NCI-H446 (cell line): ENCODE measurements at regions not wholly inside any gene's neighbourhood (a gene's known extent, or its start where the extent isn't known, plus 50 kb on each side); places are given as distances from the start of the nearest gene placed in this dataset.
"Not testable (repeated sequence)": the region's sequence is repeated elsewhere in the genome, so short reads cannot be mapped to it uniquely, and the experiment has no call there.

Source experiments
- DNase-seq, 2 experiments: peaks; one replicate each; lab custom pipeline; 2025; lab: John Stamatoyannopoulos, UW

DNA sequence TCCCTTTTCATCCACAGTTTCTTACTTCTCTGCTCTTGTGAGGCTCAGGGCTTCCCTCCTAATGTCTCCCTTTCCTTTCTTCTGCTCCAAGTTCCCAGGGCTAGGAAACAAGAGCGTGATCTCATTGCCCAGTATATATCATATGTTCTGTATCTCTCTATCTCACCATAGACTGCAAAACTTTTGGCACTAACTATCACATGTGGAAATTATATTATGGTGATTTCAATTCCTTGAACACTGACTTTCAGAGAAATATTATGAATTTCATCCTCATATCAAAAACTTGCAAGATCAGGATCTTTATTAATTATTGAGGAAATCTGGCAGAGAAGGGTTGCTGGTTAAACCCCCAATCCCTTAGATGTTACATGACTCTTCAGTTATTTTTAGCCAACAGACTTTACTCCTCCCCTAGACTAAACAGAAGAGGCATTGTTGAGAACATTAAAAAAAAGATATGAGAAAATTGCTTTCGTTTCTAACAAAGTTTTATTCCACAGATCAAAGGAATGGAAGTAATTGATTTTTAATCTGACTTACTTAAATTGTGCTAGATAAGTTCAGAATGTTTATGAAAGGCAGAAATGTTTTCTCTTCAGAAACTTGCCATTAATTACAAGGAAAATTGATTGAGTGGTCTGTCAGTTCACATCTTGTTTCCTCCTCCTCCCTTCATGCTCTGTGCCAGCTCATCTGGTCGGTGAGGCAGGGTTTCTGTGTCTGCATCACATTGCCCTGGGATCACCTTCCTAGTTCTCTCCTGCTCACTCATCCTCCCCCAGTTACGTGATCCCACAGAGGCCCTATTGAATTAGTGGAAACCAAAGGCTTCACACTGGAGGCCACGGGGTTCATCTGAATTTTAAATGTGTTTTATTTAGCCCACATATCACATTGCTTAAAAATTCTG lies 378.5 kb downstream of the LMO7 start:
- no peak for DNase-seq

DNA sequence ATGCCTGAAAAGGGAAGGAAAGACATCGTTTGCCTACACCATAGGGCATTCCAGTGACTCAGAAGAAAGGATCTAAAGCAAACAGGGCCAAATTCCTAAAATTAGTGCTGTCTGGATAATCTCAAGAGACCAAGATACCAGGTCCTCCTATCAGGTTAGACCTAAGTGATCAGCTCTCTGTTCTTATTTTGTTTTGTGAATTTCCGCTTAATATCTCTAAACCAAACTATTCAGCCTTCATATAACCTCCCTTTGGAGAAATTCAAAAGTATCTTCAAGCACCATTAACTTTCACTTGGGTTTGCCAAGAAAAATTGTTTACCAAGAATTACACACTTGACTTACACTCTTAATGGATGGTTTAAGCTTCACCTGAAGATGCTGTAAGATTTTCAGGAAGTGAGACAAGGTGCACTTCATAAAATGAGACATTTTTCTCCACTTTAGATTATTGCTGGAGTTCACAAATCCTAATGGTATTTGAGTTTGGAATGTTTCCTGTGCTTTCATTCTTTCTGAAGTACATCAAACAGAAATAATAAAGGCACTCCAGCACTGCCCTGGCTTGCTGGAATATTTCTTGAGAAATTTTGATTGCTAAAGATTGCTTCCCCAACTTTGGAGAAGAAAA lies 376.1 kb downstream of the LMO7 start:
- DNase-seq, result no peak

DNA sequence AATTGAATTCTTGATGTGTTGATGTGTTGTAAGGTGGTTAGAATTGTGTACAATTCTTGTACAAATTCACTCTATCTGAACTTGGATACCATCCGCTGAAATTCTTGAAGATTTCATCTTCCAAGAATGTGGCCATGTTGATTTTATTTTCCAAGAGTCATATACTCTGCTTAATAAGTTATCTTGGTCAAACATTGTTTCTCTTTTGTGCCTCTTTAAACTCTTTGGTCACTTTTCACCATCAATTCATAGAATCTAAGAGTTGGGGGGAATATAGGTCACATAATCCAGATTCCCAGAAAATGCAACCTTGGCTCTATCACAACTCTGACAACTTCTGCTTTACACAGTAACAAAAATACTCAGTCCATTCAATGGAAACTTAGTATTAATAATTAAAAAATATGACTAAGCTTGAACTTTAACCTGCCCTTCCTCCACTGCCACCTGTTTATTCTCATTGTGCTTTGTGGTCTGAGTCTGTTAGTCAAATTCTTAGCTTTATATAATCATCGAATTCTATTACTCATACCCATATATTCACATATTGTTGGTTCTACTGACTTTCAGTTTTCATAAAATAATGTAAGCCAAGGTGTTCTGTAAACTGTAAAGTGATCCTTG lies 373.2 kb downstream of the LMO7 start:
- DNase-seq, result no peak

DNA sequence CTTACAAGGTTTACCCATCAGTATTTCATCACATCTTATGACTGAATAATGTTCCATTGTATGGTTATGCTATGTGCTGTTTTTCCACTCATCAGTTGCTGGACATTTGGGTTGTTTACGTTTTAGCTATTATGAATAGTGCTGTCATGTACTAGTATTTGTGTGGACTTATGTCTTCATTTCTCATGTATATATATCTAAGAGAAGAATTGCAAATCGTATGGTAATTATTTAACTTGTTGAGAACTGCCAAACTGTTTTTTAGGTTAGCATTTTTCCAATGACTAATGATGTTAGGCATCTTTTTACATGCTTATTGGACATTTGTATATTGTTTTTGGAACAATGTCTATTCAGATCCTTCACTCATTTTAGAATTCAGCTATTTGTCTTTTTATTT lies 368.3 kb downstream of the LMO7 start:
- no peak for DNase-seq

DNA sequence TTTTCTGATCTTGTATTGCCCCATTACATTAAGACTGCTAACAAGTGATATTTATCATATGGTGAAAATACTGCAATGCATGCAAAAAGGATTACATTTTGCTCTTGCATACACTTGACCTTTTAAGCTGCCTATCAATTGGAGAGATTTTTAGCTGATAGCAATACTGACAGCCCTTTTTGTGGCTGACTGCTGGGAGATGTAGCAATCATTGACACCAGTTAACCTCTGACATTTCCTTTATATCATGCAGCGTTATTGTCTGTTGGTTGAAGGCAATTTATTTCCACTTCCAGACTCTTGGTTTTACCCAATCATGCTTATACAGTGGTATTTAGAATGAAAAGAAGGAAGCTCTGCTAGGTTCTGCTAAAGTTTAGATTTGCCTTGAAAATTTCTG lies 364.0 kb downstream of the LMO7 start:
- no peak for DNase-seq

DNA sequence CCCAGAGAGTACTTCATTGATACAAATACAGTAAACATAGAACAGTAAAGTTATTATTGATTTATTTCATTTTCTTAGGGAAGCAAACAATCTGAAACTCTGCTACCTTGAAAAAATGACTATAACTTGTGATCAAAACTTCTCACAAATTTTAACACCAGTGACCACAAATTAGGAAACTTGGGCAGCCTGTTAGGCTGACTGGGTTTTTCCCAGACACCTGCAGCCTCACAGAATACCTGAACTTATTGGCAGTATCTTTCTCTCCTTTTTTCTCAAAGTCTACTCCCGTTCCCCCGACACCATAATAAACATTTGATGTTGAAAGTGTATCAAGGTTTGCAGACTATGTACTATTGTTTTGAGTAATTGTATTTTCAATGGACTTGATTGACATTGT lies 360.5 kb downstream of the LMO7 start:
- DNase-seq, result no peak

DNA sequence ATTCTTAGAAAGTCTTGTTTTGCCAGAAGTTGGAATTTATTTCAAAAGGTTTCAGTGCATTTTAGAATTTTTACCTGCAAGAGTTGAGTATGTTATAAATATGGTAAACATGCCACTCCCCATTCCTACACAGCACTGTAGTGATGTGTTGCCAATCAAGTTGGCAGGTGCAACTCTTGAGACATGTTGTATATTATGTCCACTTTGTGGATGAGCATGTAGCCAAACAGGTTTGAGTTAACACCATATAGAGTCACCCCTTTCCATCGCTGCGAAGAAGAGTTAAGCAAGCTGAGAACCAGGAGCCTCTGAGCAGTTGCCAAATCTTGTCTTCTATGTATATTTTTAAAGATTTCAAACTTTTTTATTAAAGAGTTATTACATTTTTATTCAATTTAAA lies 359.8 kb downstream of the LMO7 start:
- DNase-seq, result no peak

DNA sequence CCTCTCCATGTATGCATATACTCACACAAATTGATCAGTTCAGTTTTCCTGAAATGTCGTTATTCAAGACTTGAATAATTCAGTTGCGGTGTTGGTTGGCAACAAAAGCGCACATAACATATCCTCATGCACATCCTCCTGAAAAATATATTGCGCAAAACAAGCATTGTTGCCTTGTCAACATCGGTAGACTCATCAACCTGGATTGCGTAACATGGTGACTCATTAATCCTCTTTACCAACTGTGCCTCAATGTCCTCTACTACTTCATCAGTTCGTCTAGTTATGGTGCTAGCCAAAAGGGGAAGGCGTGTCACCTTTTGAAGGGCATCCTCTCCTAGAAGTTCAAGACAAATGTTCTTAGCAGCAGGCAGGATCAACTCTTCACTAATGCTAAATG lies 357.7 kb downstream of the LMO7 start:
- no peak for DNase-seq

DNA sequence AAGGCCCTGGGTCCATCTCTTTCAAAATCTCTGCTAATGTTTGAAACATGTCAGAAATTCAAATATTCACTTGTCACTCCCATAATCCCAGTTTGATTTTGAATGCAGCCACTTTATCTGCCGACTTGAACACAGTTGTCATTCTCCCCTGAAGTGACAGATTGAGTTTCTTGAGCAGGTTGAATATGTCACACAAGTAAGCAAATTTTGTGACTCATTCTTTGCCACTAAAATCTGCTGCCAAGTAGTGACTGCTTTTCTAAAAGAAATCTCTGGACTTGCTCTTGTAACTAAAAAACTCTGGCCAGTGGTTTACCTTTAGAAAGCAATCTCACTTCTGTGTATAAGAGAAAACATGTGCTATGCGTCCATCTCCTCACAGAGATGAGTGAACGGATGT lies 357.1 kb downstream of the LMO7 start:
- DNase-seq, result no peak

DNA sequence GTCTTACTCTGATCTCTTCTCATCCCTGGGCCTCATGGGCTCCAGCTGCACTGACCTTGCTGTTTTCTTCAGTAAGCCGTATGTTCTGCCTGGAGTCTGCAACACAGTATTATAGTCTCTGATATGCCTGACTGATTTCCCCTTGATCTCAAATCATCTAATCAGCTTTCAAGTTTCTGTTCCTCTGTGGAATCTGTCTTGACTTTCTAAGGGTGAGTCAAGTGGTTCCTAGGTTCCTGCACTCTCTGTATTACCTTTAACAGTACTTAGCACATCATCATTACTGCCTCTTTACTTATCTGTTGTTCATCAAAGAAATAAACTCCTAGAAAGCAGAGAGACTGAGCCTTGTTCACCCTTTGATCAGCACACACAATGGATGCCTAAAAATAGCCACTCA lies 350.7 kb downstream of the LMO7 start:
- no peak for DNase-seq

DNA sequence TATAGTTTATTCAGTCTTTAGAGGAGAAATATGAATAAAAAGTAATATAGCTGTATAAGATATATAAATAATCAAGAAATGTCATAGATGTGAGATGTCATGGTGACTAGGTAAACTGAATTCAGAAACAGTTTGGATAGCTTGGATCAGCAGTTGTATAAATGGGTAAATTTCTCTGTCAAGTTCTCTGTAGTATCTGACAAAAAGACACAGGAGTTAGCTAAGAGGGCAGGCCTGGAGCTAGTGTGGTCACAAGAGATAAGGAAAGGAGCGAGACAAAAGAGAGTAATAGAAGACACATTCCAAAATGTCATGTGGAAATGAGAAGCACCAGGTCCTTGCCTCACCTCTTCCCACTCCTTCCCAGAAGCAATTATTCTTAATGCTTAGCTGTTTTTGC lies 349.0 kb downstream of the LMO7 start:
- DNase-seq, result no peak

DNA sequence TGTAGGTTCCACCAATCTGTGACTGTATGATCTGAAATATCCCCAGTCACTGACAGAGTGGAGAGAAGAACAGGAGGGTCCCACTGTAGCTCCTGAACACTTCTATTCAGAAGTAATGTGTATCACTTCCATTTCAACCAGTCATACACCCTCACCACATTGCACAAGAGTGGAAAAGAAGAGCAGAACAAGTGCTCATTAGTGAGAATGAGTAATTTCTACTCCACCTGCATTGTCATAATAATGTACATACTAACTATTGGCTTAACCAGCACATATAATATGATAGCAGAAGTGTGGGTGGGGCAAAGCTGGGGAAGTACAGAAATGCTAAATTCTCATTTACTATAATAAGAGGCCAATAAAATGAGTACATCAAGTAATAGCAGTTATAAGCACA lies 342.7 kb downstream of the LMO7 start:
- no peak for DNase-seq

DNA sequence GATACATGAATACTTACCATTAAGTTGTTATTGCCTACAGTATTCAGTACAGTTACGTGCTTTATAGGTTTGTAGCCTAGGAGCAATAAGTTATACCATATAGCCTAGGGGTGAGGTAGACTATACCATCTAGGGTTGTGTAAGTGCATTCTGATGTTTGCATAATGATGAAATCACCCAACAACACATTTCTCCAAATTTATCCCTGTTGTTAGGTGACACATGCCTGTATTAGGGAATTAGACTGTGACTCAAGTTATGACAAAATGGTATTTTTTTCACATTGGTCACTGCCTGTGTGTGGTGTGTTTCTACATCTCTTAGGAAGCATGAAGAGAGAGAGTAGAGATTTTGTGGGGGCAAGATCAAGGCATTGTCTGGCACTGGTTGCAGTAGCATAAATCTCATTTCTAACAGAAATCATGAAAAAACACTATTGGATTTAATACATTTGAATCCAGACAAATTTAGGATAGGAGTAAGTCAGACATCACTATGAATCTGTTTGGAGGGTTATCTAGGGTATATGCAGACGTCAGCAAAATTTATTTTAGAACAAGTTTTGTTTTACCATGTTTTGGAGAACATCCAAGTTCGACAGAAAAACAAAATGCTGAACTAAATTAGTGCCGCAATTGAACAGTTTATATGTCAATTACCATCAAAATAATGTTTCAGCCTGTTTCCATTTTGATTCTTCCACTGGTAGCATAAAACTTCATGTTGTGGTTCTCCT lies 332.1 kb downstream of the LMO7 start:
- DNase-seq, result no peak

DNA sequence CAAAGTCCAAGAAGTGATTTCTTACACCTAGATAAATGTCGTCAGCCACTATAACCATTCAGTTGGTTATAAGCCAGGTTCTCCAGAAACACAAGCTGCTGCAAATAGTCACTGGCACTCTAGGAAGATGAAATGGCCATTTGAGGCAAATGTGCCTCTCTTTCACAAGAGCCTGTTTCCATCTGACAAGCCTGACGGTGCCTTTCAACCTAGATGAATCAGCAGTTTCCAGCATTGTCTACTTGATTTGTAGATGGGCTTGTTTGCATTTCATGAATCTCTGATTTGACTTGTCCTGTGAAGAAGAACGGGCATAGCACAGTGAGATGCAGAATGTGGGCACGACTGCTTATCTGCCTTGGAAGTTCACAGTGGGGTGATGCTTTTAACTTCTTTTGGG lies 327.2 kb downstream of the LMO7 start:
- peak in 1 of 2 experiments; percentile 9 for DNase-seq

DNA sequence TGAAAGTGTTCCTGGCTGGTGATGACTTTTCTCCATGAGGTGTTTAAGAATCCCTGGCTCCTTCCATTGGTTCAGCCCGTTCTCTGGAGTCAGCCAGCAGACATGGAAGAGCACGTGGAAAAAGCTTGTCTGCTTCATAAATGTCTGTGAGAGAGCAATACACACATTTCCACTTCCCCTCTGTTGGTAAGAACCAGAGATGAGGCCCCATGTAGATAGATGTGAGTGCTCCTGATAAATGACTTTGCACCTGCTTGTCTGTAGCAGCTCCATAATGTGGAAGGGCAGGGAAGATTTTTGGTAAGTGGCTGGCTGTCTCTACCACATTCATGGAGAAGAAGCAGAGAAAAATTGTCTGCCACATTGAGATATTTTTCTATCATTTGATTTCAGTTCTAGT lies 325.8 kb downstream of the LMO7 start:
- no peak for DNase-seq

DNA sequence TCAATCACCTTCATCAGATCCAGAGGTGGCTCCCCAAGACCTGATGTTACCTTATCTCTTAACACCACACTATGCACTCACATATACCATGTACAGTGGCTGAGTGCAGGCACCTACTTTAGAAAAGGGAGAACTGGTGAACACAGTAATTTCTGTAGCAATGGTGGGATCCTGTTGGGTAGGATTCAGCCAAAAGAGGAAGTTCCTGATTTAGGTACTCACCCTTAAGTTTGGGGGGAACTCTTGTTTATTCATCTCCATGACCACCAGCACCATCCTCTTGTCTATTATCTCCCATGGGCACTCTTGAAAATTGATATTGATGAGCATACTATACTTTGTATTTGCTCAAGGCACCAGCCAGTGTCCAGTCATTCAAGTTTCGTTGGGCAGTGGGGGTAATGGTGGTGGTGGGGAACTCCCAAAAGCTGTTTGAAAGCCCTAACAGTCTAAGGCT lies 324.4 kb downstream of the LMO7 start:
- DNase-seq, result no peak

DNA sequence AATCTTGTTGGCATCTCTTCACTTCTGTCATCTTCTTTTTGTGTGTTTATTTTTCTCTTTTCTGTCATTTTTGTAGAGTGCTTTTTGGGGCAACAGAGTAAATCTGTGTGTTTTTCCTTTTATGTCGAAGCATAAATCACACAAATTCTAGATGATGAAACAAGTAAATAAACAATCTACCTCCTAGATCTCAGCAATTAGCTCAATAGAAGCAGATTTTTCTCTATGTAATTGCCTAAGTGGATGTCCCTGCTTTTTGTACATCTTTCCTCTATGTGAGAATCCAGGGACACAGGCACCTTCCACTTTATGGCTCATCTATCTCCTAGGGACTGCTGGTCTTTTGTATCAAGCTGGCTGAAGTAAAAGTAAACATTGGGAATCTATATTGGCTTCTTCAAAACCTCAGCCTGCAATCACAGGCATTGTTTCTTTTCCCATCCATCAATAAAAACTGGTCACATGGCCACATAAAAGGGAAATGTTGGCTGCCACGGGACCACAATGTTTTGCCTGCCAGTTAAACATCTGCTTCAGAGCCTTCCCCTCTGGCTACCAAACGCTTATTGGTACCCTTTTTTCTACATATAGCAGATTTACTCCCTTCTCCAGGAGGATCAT lies 323.8 kb downstream of the LMO7 start:
- DNase-seq, result no peak

DNA sequence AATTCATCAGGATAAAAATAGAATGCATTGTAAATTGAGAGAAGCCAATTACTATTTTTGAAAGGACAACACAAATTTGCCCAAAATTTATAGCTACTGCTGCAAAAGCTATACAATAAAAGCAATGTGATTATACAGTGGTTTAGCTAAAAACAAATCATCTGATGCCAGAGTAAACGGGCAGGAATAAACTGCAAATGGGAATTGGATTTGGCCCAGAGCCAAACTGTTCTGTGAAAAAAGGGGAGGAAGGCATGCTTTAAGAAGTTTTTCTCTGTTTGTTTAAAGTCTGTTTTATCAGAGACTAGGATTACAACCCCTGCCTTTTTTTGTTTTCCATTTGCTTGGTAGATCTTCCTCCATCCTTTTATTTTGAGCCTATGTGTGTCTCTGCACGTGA lies 317.5 kb downstream of the LMO7 start:
- DNase-seq, result not testable (repeated sequence)

DNA sequence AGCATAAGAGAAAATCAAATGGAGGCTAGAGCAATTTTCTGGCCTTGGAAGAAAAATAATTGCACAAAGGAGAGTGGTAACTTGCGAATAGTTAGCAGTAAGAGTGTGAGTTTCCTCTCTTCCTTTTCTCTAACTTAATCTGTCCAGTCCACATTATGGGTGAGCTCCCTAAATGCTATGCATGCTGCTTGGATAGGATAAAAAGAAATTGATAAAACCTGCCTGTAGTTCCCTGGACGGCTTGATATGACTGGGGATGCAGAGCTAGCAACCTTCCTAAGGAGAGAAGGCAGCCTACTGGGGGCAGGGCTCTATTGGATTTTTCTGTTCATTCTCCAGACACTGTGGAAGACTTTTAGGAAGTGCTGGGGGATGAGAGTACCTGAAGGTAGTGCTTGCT lies 311.3 kb downstream of the LMO7 start:
- DNase-seq, result no peak

DNA sequence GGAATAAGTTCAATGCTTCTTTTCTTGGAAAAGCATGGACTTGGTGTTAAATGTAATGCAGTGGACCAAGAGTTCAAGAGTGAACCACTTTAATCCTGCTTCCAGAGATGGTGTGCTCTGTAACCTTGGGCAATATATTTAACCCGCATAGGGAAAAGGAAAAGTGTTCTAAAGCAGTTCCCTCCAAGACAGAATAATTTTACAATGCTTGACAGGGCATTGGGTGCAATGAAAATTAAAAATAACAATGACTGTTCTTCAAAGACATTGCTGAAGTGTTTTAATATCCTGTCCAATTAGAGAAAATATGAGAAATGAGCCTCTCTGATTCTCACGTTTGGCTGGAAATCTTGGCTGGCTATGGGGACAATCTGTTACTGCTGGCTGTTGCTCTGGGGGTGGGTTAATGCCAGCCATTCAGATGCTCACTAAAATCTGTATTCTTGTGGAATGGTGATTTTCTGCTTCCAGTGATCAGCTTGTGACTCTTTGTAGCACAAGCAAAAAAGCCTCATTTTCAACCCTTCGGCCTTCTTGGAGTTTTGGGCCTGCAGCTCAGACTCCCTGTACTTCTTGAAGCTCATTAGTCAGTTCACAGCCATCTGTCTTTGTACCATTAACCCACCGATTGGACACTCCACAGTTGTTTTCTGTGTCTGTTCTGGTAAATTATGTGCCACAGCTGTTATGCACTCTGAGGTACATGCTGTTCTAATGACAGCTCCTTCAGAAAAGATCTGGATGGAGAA lies 310.6 kb downstream of the LMO7 start:
- peak; percentile 20 to 77 for DNase-seq

DNA sequence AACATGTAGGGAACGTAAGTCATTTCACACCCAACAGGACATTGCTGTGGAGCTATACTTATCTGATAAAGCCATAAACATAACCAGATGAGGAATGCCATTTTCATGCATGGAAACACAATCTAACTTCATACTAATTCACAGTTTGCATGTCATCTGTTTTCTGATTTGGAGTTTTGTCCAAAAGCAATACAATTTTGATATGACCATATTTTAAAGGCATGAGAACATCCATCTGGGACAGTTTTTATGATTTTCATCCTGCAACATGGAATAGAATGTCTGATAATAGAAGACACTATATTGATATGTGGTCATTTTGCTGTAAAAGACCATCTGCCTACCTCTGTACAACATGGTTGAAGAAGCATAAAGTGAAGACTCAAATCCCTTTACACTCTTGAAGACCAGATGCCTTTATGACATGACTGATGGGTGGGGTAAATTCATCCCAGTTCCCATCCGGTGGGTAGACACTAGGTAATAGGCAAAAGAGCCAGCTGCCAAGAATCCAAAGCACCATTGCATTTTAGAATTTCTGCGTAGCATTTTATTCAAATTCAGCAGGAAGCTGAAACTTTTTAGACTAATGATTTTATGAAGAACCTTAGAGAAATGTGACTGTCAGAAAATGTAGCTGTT lies 309.8 kb downstream of the LMO7 start:
- peak; percentile 0 to 54 for DNase-seq
